Muscle layer of duodenum (tissue), 2 donors: ENCODE measurements at regions not wholly inside any gene's neighbourhood (a gene's known extent, or its start where the extent isn't known, plus 50 kb on each side); places are given as distances from the start of the nearest gene placed in this dataset.

Source experiments
- H3K27ac ChIP-seq: one replicate; pipeline ENCODE4 v1.7.0; 2013; ENCODE audit warnings: mild to moderate bottlenecking, low read length
- H3K27me3 ChIP-seq: one replicate; pipeline ENCODE4 v1.7.0; 2013; ENCODE audit warnings: low read depth, mild to moderate bottlenecking, control low read depth, low read length
- H3K36me3 ChIP-seq, 2 donors: one replicate each; pipeline ENCODE4 v1.7.0; 2013; ENCODE audit warnings: low read length in 2 of 2, control low read depth in 1 of 2, mild to moderate bottlenecking in 1 of 2; ENCODE audit not compliant: insufficient read depth in 2 of 2, control insufficient read depth in 1 of 2
- H3K4me1 ChIP-seq, 2 donors: one replicate each; pipeline ENCODE4 v1.7.0; 2013; ENCODE audit warnings: low read length in 2 of 2, mild to moderate bottlenecking in 2 of 2, control low read depth in 1 of 2, moderate library complexity in 1 of 2; ENCODE audit not compliant: insufficient read depth in 2 of 2, control insufficient read depth in 1 of 2
- H3K4me3 ChIP-seq, 2 donors: one replicate each; pipeline ENCODE4 v1.7.0; 2013; ENCODE audit warnings: low read length in 2 of 2, low read depth in 1 of 2, mild to moderate bottlenecking in 1 of 2
- H3K9me3 ChIP-seq, 2 donors: one replicate each; pipeline ENCODE4 v1.7.0; 2013; ENCODE audit warnings: low read length in 2 of 2, control low read depth in 1 of 2, mild to moderate bottlenecking in 1 of 2; ENCODE audit not compliant: control insufficient read depth in 1 of 2
- donor health status: healthy.

- no peak overlapping the region for H3K4me3 ChIP-seq
- no peak overlapping the region for H3K27ac ChIP-seq
- no peaks in the 10 kb centered on the region for H3K36me3 ChIP-seq
- H3K27me3 ChIP-seq = no peaks in the 10 kb centered on the region
- H3K4me1 ChIP-seq = no peaks in the 10 kb centered on the region
- no peaks in the 10 kb centered on the region for H3K9me3 ChIP-seq
Observed at GRCh38 chr5:2133936-2134335, 251.2 kb upstream of the IRX4 start.

- Histone ChIP-seq H3K36me3 (no peaks in the 10 kb centered on the region), H3K4me3 (no peak overlapping the region), H3K9me3 (no peaks in the 10 kb centered on the region), H3K4me1 (no peaks in the 10 kb centered on the region), H3K27me3 (no peaks in the 10 kb centered on the region), H3K27ac (no peak overlapping the region)
Observed at GRCh38 chr5:2133080-2133479, 250.4 kb upstream of the IRX4 start.

GRCh38 chr5:2132497-2132847, 249.7 kb upstream of the IRX4 start:
- H3K27me3 ChIP-seq = no peaks in the 10 kb centered on the region
- H3K4me3 ChIP-seq = no peak overlapping the region
- no peak overlapping the region for H3K27ac ChIP-seq
- H3K9me3 ChIP-seq = no peaks in the 10 kb centered on the region
- no peaks in the 10 kb centered on the region for H3K4me1 ChIP-seq
- no peaks in the 10 kb centered on the region for H3K36me3 ChIP-seq

GRCh38 chr5:2131826-2132496, 249.2 kb upstream of the IRX4 start:
- no peak overlapping the region for H3K4me3 ChIP-seq
- H3K27ac ChIP-seq = no peak overlapping the region
- no peaks in the 10 kb centered on the region for H3K4me1 ChIP-seq
- H3K36me3 ChIP-seq = no peaks in the 10 kb centered on the region
- H3K27me3 ChIP-seq = no peaks in the 10 kb centered on the region
- H3K9me3 ChIP-seq = no peaks in the 10 kb centered on the region

- Histone ChIP-seq H3K27ac (no peak overlapping the region), H3K9me3 (no peaks in the 10 kb centered on the region), H3K4me1 (no peaks in the 10 kb centered on the region), H3K4me3 (no peak overlapping the region), H3K36me3 (no peaks in the 10 kb centered on the region), H3K27me3 (no peaks in the 10 kb centered on the region)
Observed at GRCh38 chr5:2131196-2131595, 248.5 kb upstream of the IRX4 start.

GRCh38 chr5:2130361-2130760, 247.6 kb upstream of the IRX4 start:
- Histone ChIP-seq H3K4me3 (no peak overlapping the region), H3K4me1 (no peaks in the 10 kb centered on the region), H3K27me3 (no peaks in the 10 kb centered on the region), H3K9me3 (no peaks in the 10 kb centered on the region), H3K36me3 (no peaks in the 10 kb centered on the region), H3K27ac (no peak overlapping the region)

GRCh38 chr5:2129568-2130272, 247.0 kb upstream of the IRX4 start:
- no peaks in the 10 kb centered on the region for H3K27me3 ChIP-seq
- no peak overlapping the region for H3K27ac ChIP-seq
- no peak overlapping the region for H3K4me3 ChIP-seq
- H3K9me3 ChIP-seq = no peaks in the 10 kb centered on the region
- no peaks in the 10 kb centered on the region for H3K36me3 ChIP-seq
- no peaks in the 10 kb centered on the region for H3K4me1 ChIP-seq

GRCh38 chr5:2128686-2129355, 246.1 kb upstream of the IRX4 start:
- no peaks in the 10 kb centered on the region for H3K27me3 ChIP-seq
- H3K4me3 ChIP-seq = no peak overlapping the region
- no peak overlapping the region for H3K27ac ChIP-seq
- H3K36me3 ChIP-seq = no peaks in the 10 kb centered on the region
- no peaks in the 10 kb centered on the region for H3K9me3 ChIP-seq
- no peaks in the 10 kb centered on the region for H3K4me1 ChIP-seq

GRCh38 chr5:2126512-2126911, 243.8 kb upstream of the IRX4 start:
- no peaks in the 10 kb centered on the region for H3K27me3 ChIP-seq

GRCh38 chr5:2125901-2126265, 243.2 kb upstream of the IRX4 start:
- H3K4me3 ChIP-seq = no peak overlapping the region
- no peak overlapping the region for H3K27ac ChIP-seq
- no peaks in the 10 kb centered on the region for H3K36me3 ChIP-seq

More at GRCh38 chr5:2126512-2126911, 243.8 kb upstream of the IRX4 start:
- Histone ChIP-seq H3K4me1 (no peaks in the 10 kb centered on the region), H3K27ac (no peak overlapping the region), H3K4me3 (no peak overlapping the region), H3K36me3 (no peaks in the 10 kb centered on the region), H3K9me3 (peaks cover 0 to 5% of the 10 kb centered on the region in 2 donors)

GRCh38 chr5:2125171-2125900, 242.6 kb upstream of the IRX4 start:
- no peaks in the 10 kb centered on the region for H3K36me3 ChIP-seq
- no peak overlapping the region for H3K27ac ChIP-seq
- no peaks in the 10 kb centered on the region for H3K27me3 ChIP-seq
- no peak overlapping the region for H3K4me3 ChIP-seq
- H3K4me1 ChIP-seq = no peaks in the 10 kb centered on the region
- H3K9me3 ChIP-seq = peaks cover 0 to 5% of the 10 kb centered on the region in 2 donors

More at GRCh38 chr5:2125901-2126265, 243.2 kb upstream of the IRX4 start:
- Histone ChIP-seq H3K27me3 (no peaks in the 10 kb centered on the region), H3K4me1 (no peaks in the 10 kb centered on the region), H3K9me3 (peaks cover 0 to 5% of the 10 kb centered on the region in 2 donors)
